Stimulated activated naive CD8-positive, alpha-beta T cell treated with anti-CD3 and anti-CD28 coated beads, Interleukin-15, amount 100 ng/mL, for 72 hours (primary cell): ENCODE measurements at regions not wholly inside any gene's neighbourhood (a gene's known extent, or its start where the extent isn't known, plus 50 kb on each side); places are given as distances from the start of the nearest gene placed in this dataset.
"Not testable (repeated sequence)": the region's sequence is repeated elsewhere in the genome, so short reads cannot be mapped to it uniquely, and the experiment has no call there.

Source experiments
- ATAC-seq: fragments of 150-1000 bp; cut with Tn5 transposase; 2 replicates; pipeline ENCODE4 v1.10.0; 2021; ENCODE audit warnings: mild to moderate bottlenecking, moderate library complexity
- DNase-seq, 2 donors: peaks; one replicate each; pipeline ENCODE4 v3.0.0; 2021 to 2022
- H3K27ac Mint-ChIP-seq, 2 donors: one replicate each; pipeline ENCODE4 v1.8.0; 2022; ENCODE audit warnings: mild to moderate bottlenecking in 2 of 2, mixed read lengths in 2 of 2, moderate library complexity in 2 of 2
- H3K27me3 Mint-ChIP-seq: one replicate; pipeline ENCODE4 v1.8.0; 2022; ENCODE audit warnings: mixed read lengths
- H3K4me1 Mint-ChIP-seq: one replicate; pipeline ENCODE4 v1.8.0; 2022; ENCODE audit warnings: mild to moderate bottlenecking, mixed read lengths
- H3K4me3 Mint-ChIP-seq, 2 donors: one replicate each; pipeline ENCODE4 v1.8.0; 2022; ENCODE audit warnings: mild to moderate bottlenecking in 2 of 2, mixed read lengths in 2 of 2, moderate library complexity in 1 of 2
- H3K9me3 Mint-ChIP-seq, 2 donors: one replicate each; pipeline ENCODE4 v1.8.0; 2022; ENCODE audit warnings: mixed read lengths in 2 of 2

DNA sequence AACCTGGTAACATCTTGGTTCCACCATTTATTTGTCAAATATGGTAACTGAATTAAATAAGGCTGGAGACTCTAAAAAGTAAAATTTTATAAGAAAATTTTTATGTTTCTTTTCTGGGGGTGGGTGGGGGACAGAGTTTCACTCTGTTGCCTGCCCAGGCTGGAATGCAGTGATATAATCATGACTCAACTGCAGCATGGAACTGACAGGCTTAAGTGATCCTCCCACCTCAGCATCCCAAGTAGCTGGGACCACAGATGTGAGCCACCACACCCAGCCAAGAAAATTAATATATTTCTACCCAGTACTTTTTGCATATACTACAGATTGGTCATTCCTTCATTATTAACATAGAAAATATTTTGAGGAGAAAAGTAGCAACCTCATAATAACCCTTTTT, 216.9 kb downstream of the DEPDC1B start:
- no peaks in the 10 kb centered on the region for H3K9me3 Mint-ChIP-seq
- no peaks in the 10 kb centered on the region for H3K4me1 Mint-ChIP-seq
- DNase-seq: no peak
- no peak overlapping the region for H3K27ac Mint-ChIP-seq
- H3K27me3 Mint-ChIP-seq: no peaks in the 10 kb centered on the region
- ATAC-seq: no peak
- no peak overlapping the region for H3K4me3 Mint-ChIP-seq

GRCh38 chr5:60482301-60482700, 217.7 kb downstream of the DEPDC1B start:
- Mint-ChIP-seq H3K27me3 (no peaks in the 10 kb centered on the region), H3K4me1 (no peaks in the 10 kb centered on the region), H3K27ac (no peak overlapping the region), H3K9me3 (no peaks in the 10 kb centered on the region), H3K4me3 (no peak overlapping the region)
- ATAC-seq (no peak), DNase-seq (no peak)

- H3K27ac Mint-ChIP-seq: no peak overlapping the region
- no peak overlapping the region for H3K4me3 Mint-ChIP-seq
- H3K27me3 Mint-ChIP-seq: peaks cover 8% of the 10 kb centered on the region
- no peak for ATAC-seq
- peaks cover 6 to 8% of the 10 kb centered on the region in 2 donors for H3K9me3 Mint-ChIP-seq
- no peak for DNase-seq
- H3K4me1 Mint-ChIP-seq: no peaks in the 10 kb centered on the region
Observed at GRCh38 chr5:60479542-60479941, 220.4 kb downstream of the DEPDC1B start.

- H3K27ac Mint-ChIP-seq: no peak overlapping the region
- peaks cover 6 to 8% of the 10 kb centered on the region in 2 donors for H3K9me3 Mint-ChIP-seq
- ATAC-seq: no peak
- no peak for DNase-seq
- H3K4me3 Mint-ChIP-seq: no peak overlapping the region
- peaks cover 8% of the 10 kb centered on the region for H3K27me3 Mint-ChIP-seq
- H3K4me1 Mint-ChIP-seq: no peaks in the 10 kb centered on the region
Observed at GRCh38 chr5:60477849-60478248, 222.1 kb downstream of the DEPDC1B start.

DNA sequence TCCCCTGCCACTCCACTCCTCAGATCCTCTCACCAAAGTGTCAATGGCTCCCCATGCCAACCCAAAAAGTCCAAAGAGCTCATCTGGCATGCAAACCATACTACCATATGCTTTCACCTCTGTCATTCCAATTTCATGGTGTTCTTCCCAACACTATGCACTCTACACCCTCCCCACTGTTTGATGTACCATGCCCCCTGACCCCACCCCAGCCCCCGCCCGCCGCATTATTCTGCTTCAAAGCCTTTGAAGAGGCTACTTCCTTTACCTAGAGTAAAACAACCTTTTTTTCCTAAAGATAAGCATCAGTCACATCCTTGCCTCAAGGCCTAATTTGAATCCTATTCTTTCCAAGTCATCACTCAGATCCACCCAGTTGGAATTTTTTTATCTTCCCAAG, 226.3 kb downstream of the DEPDC1B start:
- H3K9me3 Mint-ChIP-seq: peaks cover 13 to 16% of the 10 kb centered on the region in 2 donors
- no peak for ATAC-seq
- peaks cover 14% of the 10 kb centered on the region for H3K27me3 Mint-ChIP-seq
- no peak for DNase-seq
- H3K4me3 Mint-ChIP-seq: no peak overlapping the region
- no peak overlapping the region for H3K27ac Mint-ChIP-seq
- H3K4me1 Mint-ChIP-seq: no peaks in the 10 kb centered on the region

DNA sequence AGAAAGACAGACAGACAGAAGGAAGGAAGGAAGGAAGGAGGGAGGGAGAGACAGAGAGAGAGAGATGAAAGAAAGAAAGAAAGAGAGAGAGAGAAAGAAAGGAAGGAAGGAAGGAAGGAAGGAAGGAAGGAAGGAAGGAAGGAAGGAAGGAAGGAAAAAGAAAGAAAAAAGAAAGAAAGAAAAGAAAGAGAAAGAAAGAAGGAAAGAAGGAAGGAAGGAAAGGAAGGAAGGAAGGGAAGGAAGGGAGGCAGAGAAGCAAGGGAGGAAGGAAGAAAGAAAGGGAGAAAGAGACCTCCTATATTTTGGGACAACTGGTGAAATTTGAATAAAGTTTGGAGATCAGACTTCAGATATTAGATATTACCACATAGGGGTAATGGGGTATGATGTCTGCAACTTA, 226.9 kb downstream of the DEPDC1B start:
- H3K9me3 Mint-ChIP-seq: peaks cover 13 to 19% of the 10 kb centered on the region in 2 donors
- not testable (repeated sequence) for ATAC-seq, H3K27ac Mint-ChIP-seq, DNase-seq, H3K4me1 Mint-ChIP-seq, H3K4me3 Mint-ChIP-seq
- H3K27me3 Mint-ChIP-seq: peaks cover 17% of the 10 kb centered on the region

- H3K27ac Mint-ChIP-seq: no peak overlapping the region
- peaks cover 7 to 11% of the 10 kb centered on the region in 2 donors for H3K9me3 Mint-ChIP-seq
- DNase-seq: no peak
- peaks cover 9% of the 10 kb centered on the region for H3K27me3 Mint-ChIP-seq
- no peaks in the 10 kb centered on the region for H3K4me1 Mint-ChIP-seq
- no peak overlapping the region for H3K4me3 Mint-ChIP-seq
- no peak for ATAC-seq
Observed at GRCh38 chr5:60470881-60471280, 229.1 kb downstream of the DEPDC1B start.

- Mint-ChIP-seq H3K4me3 (no peak overlapping the region), H3K4me1 (no peaks in the 10 kb centered on the region), H3K9me3 (peaks cover 7 to 11% of the 10 kb centered on the region in 2 donors), H3K27me3 (peaks cover 9% of the 10 kb centered on the region), H3K27ac (peak overlapping the region in 1 of 2 donors; percentile 42)
- DNase-seq (no peak), ATAC-seq (no peak)
Observed at GRCh38 chr5:60469286-60469685, 230.7 kb downstream of the DEPDC1B start.

GRCh38 chr5:60463179-60463868, 236.6 kb downstream of the DEPDC1B start:
- H3K27ac Mint-ChIP-seq: peak overlapping the region in 1 of 2 donors; percentile 20

DNA sequence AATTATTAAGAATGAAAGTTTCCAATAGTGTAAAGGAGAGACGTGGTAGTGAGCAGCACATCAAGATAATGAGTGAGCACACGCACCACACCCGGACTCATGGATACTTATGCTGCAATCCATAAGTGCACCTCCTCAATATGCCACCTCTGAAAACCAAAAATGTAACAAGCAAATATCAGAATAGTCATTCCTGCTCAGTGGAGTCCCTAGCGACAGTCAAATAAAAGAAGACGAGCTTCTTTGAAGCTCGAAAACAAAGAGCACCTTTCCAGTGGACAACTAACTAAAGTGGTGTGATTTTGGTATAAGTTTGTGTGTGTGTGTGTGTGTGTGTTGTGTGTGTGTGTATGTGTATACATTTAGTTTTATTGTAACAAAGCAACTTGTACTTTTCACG, 241.3 kb downstream of the DEPDC1B start:
- Mint-ChIP-seq H3K9me3 (peaks cover 0 to 7% of the 10 kb centered on the region in 2 donors), H3K27ac (no peak overlapping the region), H3K4me3 (no peak overlapping the region), H3K27me3 (no peaks in the 10 kb centered on the region), H3K4me1 (no peaks in the 10 kb centered on the region)
- ATAC-seq: no peak
- DNase-seq: no peak

More at GRCh38 chr5:60463179-60463868, 236.6 kb downstream of the DEPDC1B start:
- ATAC-seq (no peak), DNase-seq (no peak)
- Mint-ChIP-seq H3K4me1 (no peaks in the 10 kb centered on the region), H3K4me3 (no peak overlapping the region), H3K27me3 (no peaks in the 10 kb centered on the region), H3K9me3 (peaks cover under 1 to 4% of the 10 kb centered on the region in 2 donors)

- DNase-seq (no peak), ATAC-seq (no peak)
- Mint-ChIP-seq H3K4me3 (no peak overlapping the region), H3K27me3 (no peaks in the 10 kb centered on the region), H3K9me3 (peaks cover 0 to 7% of the 10 kb centered on the region in 2 donors), H3K4me1 (no peaks in the 10 kb centered on the region), H3K27ac (no peak overlapping the region)
Observed at GRCh38 chr5:60457233-60457632, 242.7 kb downstream of the DEPDC1B start.

DNA sequence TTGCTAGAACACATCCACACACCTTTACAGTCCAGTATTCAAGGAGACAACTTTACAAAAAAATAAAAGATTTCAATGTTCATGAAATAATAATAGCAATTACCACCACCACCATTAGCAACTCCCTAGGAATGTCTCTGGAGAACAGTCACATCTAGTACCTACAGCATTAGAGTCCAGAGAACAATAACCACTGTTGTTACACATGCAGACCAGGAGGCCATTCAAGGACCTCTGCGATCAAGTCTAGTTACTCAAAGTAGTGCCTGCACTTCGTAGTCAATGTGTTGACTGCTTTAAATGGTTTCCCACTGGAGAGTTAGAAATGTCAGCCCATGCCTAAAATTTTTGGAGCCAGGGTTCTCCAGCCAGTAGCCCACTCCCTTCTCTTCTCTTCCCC, 244.4 kb downstream of the DEPDC1B start:
- H3K4me1 Mint-ChIP-seq: no peaks in the 10 kb centered on the region
- DNase-seq: no peak
- ATAC-seq: no peak
- no peak overlapping the region for H3K4me3 Mint-ChIP-seq
- no peaks in the 10 kb centered on the region for H3K27me3 Mint-ChIP-seq
- H3K9me3 Mint-ChIP-seq: peaks cover 0 to 7% of the 10 kb centered on the region in 2 donors
- H3K27ac Mint-ChIP-seq: no peak overlapping the region

DNA sequence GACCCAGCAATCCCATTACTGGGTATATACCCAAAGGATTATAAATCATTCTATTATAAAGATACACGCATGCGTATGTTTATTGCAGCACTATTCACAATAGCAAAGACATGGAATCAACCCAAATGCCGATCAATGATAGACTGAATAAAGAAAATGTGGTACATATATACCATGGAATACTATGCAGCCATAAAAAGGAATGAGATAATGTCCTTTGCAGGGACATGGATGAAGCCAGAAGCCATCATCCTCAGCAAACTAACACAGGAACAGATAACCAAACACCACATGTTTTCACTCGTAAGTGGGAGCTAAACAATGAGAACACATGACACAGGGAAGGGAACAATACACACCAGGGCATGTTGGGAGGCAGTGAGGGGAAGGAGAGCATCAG, 245.7 kb downstream of the DEPDC1B start:
- not testable (repeated sequence) for ATAC-seq, H3K4me1 Mint-ChIP-seq, H3K27me3 Mint-ChIP-seq, H3K27ac Mint-ChIP-seq, H3K9me3 Mint-ChIP-seq, H3K4me3 Mint-ChIP-seq, DNase-seq

GRCh38 chr5:60453186-60453976, 246.6 kb downstream of the DEPDC1B start:
- Mint-ChIP-seq H3K27ac (no peak overlapping the region), H3K27me3 (no peaks in the 10 kb centered on the region), H3K4me3 (no peak overlapping the region), H3K4me1 (no peaks in the 10 kb centered on the region), H3K9me3 (peaks cover 0 to 7% of the 10 kb centered on the region in 2 donors)
- DNase-seq (no peak), ATAC-seq (no peak)

DNA sequence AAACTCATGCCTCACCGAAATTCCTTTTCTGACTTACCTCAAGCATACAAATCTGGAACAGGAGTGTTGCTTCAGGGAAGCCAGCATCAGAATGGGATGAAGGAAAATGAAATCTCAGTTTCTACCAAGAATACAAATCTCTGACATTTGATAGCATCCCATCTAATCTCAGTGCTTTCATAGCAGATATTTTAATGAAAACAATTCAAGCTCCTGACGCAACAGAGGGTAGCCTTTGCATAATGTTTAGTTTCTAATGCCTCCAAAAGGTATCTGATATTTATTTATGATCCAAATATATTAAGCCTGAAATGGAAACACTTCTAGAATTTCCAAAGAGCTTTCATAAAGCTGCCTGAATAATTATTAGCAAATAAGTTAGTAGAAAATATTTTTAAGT, 251.4 kb downstream of the DEPDC1B start:
- no peak overlapping the region for H3K27ac Mint-ChIP-seq
- ATAC-seq (no peak), DNase-seq (no peak)
- no peak overlapping the region for H3K4me3 Mint-ChIP-seq
- no peaks in the 10 kb centered on the region for H3K9me3 Mint-ChIP-seq
- H3K27me3 Mint-ChIP-seq: no peaks in the 10 kb centered on the region
- no peaks in the 10 kb centered on the region for H3K4me1 Mint-ChIP-seq

GRCh38 chr5:60447488-60447920, 252.5 kb downstream of the DEPDC1B start:
- no peak for DNase-seq
- Mint-ChIP-seq H3K9me3 (no peaks in the 10 kb centered on the region), H3K4me3 (no peak overlapping the region), H3K27me3 (no peaks in the 10 kb centered on the region), H3K27ac (no peak overlapping the region), H3K4me1 (no peaks in the 10 kb centered on the region)
- no peak for ATAC-seq
